ENCODE measurements at regions not wholly inside any gene's neighbourhood (a gene's known extent, or its start where the extent isn't known, plus 50 kb on each side); places are given as distances from the start of the nearest gene placed in this dataset.

- Mint-ChIP-seq H3K27me3 (no peaks in the 10 kb centered on the region), H3K27ac (no peak overlapping the region), H3K4me1 (no peaks in the 10 kb centered on the region), H3K4me3 (no peak overlapping the region), H3K36me3 (ENCODE audit: low read depth) (no peaks in the 10 kb centered on the region), H3K9me3 (peaks cover 3% of the 10 kb centered on the region)
- no peak for DNase-seq
- ChIA-PET CTCF (no interaction called here), POLR2A (no interaction called here)
Observed at GRCh38 chr13:79918620-79919019, 422.3 kb downstream of the SPRY2 start.

GRCh38 chr13:79917628-79918027 is 423.3 kb downstream of the SPRY2 start:
- no peaks in the 10 kb centered on the region for H3K4me1 Mint-ChIP-seq
- no peaks in the 10 kb centered on the region for H3K36me3 Mint-ChIP-seq (ENCODE audit: low read depth)
- H3K27ac Mint-ChIP-seq, result no peak overlapping the region
- CTCF ChIA-PET, result no interaction called here
- POLR2A ChIA-PET, result no interaction called here
- DNase-seq, result no peak
- no peaks in the 10 kb centered on the region for H3K27me3 Mint-ChIP-seq
- H3K9me3 Mint-ChIP-seq, result no peaks in the 10 kb centered on the region
- H3K4me3 Mint-ChIP-seq, result no peak overlapping the region

GRCh38 chr13:79915114-79915811 is 425.7 kb downstream of the SPRY2 start:
- Mint-ChIP-seq H3K27me3 (no peaks in the 10 kb centered on the region), H3K36me3 (ENCODE audit: low read depth) (no peaks in the 10 kb centered on the region), H3K4me1 (no peaks in the 10 kb centered on the region), H3K9me3 (no peaks in the 10 kb centered on the region), H3K4me3 (no peak overlapping the region), H3K27ac (no peak overlapping the region)
- no peak for DNase-seq
- ChIA-PET CTCF (no interaction called here), POLR2A (no interaction called here)

GRCh38 chr13:79913141-79913827 is 427.6 kb downstream of the SPRY2 start:
- CTCF ChIA-PET, result no interaction called here
- Mint-ChIP-seq H3K27ac (no peak overlapping the region), H3K27me3 (no peaks in the 10 kb centered on the region)

GRCh38 chr13:79912403-79912802 is 428.5 kb downstream of the SPRY2 start:
- Mint-ChIP-seq H3K27me3 (no peaks in the 10 kb centered on the region), H3K36me3 (ENCODE audit: low read depth) (no peaks in the 10 kb centered on the region), H3K4me3 (no peak overlapping the region), H3K9me3 (no peaks in the 10 kb centered on the region), H3K4me1 (no peaks in the 10 kb centered on the region), H3K27ac (no peak overlapping the region)
- DNase-seq, result no peak
- ChIA-PET POLR2A (no interaction called here), CTCF (no interaction called here)

More at GRCh38 chr13:79913141-79913827, 427.6 kb downstream of the SPRY2 start:
- Mint-ChIP-seq H3K36me3 (ENCODE audit: low read depth) (no peaks in the 10 kb centered on the region), H3K9me3 (no peaks in the 10 kb centered on the region), H3K4me3 (no peak overlapping the region), H3K4me1 (no peaks in the 10 kb centered on the region)
- POLR2A ChIA-PET, result no interaction called here
- no peak for DNase-seq

- DNase-seq, result no peak
- ChIA-PET POLR2A (no interaction called here), CTCF (no interaction called here)
- Mint-ChIP-seq H3K36me3 (ENCODE audit: low read depth) (no peaks in the 10 kb centered on the region), H3K4me3 (no peak overlapping the region), H3K4me1 (no peaks in the 10 kb centered on the region), H3K27ac (no peak overlapping the region), H3K9me3 (no peaks in the 10 kb centered on the region), H3K27me3 (no peaks in the 10 kb centered on the region)
Observed at GRCh38 chr13:79910875-79911540, 429.9 kb downstream of the SPRY2 start.

GRCh38 chr13:79909644-79910043 is 428.7 kb downstream of the NDFIP2 start:
- no peaks in the 10 kb centered on the region for H3K9me3 Mint-ChIP-seq
- no peak for DNase-seq
- H3K27ac Mint-ChIP-seq, result no peak overlapping the region
- ChIA-PET POLR2A (no interaction called here), CTCF (no interaction called here)
- no peak overlapping the region for H3K4me3 Mint-ChIP-seq
- no peaks in the 10 kb centered on the region for H3K36me3 Mint-ChIP-seq (ENCODE audit: low read depth)
- H3K27me3 Mint-ChIP-seq, result no peaks in the 10 kb centered on the region
- no peaks in the 10 kb centered on the region for H3K4me1 Mint-ChIP-seq

GRCh38 chr13:79908381-79908780 is 427.4 kb downstream of the NDFIP2 start:
- H3K36me3 Mint-ChIP-seq (ENCODE audit: low read depth), result no peaks in the 10 kb centered on the region
- H3K27me3 Mint-ChIP-seq, result no peaks in the 10 kb centered on the region
- CTCF ChIA-PET, result no interaction called here
- H3K27ac Mint-ChIP-seq, result no peak overlapping the region
- POLR2A ChIA-PET, result no interaction called here
- no peak for DNase-seq
- H3K4me3 Mint-ChIP-seq, result no peak overlapping the region
- no peaks in the 10 kb centered on the region for H3K9me3 Mint-ChIP-seq
- H3K4me1 Mint-ChIP-seq, result no peaks in the 10 kb centered on the region

GRCh38 chr13:79907527-79907926 is 426.6 kb downstream of the NDFIP2 start:
- H3K36me3 Mint-ChIP-seq (ENCODE audit: low read depth), result no peaks in the 10 kb centered on the region
- H3K27me3 Mint-ChIP-seq, result no peaks in the 10 kb centered on the region
- H3K4me3 Mint-ChIP-seq, result no peak overlapping the region
- no peak for DNase-seq
- H3K4me1 Mint-ChIP-seq, result no peaks in the 10 kb centered on the region
- H3K27ac Mint-ChIP-seq, result no peak overlapping the region
- CTCF ChIA-PET, result no interaction called here
- POLR2A ChIA-PET, result no interaction called here
- no peaks in the 10 kb centered on the region for H3K9me3 Mint-ChIP-seq

- H3K27me3 Mint-ChIP-seq, result no peaks in the 10 kb centered on the region
- H3K36me3 Mint-ChIP-seq (ENCODE audit: low read depth), result no peaks in the 10 kb centered on the region
- no peak for DNase-seq
- CTCF ChIA-PET, result no interaction called here
- H3K4me1 Mint-ChIP-seq, result no peaks in the 10 kb centered on the region
- no peak overlapping the region for H3K27ac Mint-ChIP-seq
- no peak overlapping the region for H3K4me3 Mint-ChIP-seq
- POLR2A ChIA-PET, result no interaction called here
- no peaks in the 10 kb centered on the region for H3K9me3 Mint-ChIP-seq
Observed at GRCh38 chr13:79906345-79906744, 425.4 kb downstream of the NDFIP2 start.

- Mint-ChIP-seq H3K4me1 (no peaks in the 10 kb centered on the region), H3K9me3 (no peaks in the 10 kb centered on the region), H3K27ac (no peak overlapping the region), H3K4me3 (no peak overlapping the region), H3K36me3 (ENCODE audit: low read depth) (no peaks in the 10 kb centered on the region), H3K27me3 (no peaks in the 10 kb centered on the region)
- DNase-seq, result no peak
- CTCF ChIA-PET, result no interaction called here
- POLR2A ChIA-PET, result no interaction called here
Observed at GRCh38 chr13:79905018-79905417, 424.1 kb downstream of the NDFIP2 start.

- Mint-ChIP-seq H3K27ac (no peak overlapping the region), H3K4me1 (no peaks in the 10 kb centered on the region), H3K36me3 (ENCODE audit: low read depth) (no peaks in the 10 kb centered on the region), H3K4me3 (no peak overlapping the region), H3K9me3 (no peaks in the 10 kb centered on the region), H3K27me3 (no peaks in the 10 kb centered on the region)
- ChIA-PET CTCF (no interaction called here), POLR2A (no interaction called here)
- no peak for DNase-seq
Observed at GRCh38 chr13:79904581-79904980, 423.6 kb downstream of the NDFIP2 start.

- ChIA-PET CTCF (no interaction called here), POLR2A (no interaction called here)
- no peaks in the 10 kb centered on the region for H3K36me3 Mint-ChIP-seq (ENCODE audit: low read depth)
- no peak overlapping the region for H3K27ac Mint-ChIP-seq
- H3K4me1 Mint-ChIP-seq, result no peaks in the 10 kb centered on the region
- DNase-seq, result no peak
- H3K4me3 Mint-ChIP-seq, result no peak overlapping the region
- H3K9me3 Mint-ChIP-seq, result no peaks in the 10 kb centered on the region
- no peaks in the 10 kb centered on the region for H3K27me3 Mint-ChIP-seq
Observed at GRCh38 chr13:79901336-79901735, 420.4 kb downstream of the NDFIP2 start.

GRCh38 chr13:79900356-79900755 is 419.4 kb downstream of the NDFIP2 start:
- Mint-ChIP-seq H3K27ac (no peak overlapping the region), H3K4me1 (no peaks in the 10 kb centered on the region), H3K9me3 (no peaks in the 10 kb centered on the region), H3K36me3 (ENCODE audit: low read depth) (no peaks in the 10 kb centered on the region), H3K4me3 (no peak overlapping the region), H3K27me3 (no peaks in the 10 kb centered on the region)
- CTCF ChIA-PET, result no interaction called here
- DNase-seq, result no peak
- POLR2A ChIA-PET, result no interaction called here
